ENCODE measurements at regions not wholly inside any gene's neighbourhood (a gene's known extent, or its start where the extent isn't known, plus 50 kb on each side); places are given as distances from the start of the nearest gene placed in this dataset.
"Not testable (repeated sequence)": the region's sequence is repeated elsewhere in the genome, so short reads cannot be mapped to it uniquely, and the experiment has no call there.

DNA sequence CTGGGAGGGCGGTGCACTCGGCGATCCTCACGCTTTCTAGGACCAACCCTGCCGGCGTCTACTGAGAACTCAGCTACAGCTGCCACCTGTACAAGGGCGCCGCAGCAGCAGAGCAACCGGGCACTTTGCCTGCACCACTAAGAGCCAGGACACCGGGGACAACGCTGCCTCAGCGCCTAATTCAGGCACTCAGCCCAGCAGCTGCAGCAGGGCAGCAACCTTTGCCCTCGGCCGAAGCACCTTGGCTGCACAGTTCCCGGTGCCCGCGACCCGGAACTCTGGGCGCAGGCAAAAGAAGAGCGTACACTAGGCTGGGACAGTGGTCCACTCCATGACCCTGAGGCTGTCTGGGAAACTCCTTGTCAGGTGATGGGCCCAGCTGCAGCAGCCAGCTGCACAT is 85.7 kb downstream of the POTEB3 start:
- TF ChIP-seq, protein P1, sequence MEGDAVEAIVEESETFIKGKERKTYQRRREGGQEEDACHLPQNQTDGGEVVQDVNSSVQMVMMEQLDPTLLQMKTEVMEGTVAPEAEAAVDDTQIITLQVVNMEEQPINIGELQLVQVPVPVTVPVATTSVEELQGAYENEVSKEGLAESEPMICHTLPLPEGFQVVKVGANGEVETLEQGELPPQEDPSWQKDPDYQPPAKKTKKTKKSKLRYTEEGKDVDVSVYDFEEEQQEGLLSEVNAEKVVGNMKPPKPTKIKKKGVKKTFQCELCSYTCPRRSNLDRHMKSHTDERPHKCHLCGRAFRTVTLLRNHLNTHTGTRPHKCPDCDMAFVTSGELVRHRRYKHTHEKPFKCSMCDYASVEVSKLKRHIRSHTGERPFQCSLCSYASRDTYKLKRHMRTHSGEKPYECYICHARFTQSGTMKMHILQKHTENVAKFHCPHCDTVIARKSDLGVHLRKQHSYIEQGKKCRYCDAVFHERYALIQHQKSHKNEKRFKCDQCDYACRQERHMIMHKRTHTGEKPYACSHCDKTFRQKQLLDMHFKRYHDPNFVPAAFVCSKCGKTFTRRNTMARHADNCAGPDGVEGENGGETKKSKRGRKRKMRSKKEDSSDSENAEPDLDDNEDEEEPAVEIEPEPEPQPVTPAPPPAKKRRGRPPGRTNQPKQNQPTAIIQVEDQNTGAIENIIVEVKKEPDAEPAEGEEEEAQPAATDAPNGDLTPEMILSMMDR (IDR thresholded peaks at IDR 0.05): not testable (repeated sequence)
- TF ChIP-seq EZH2phosphoT487 (IDR thresholded peaks at IDR 0.05): not testable (repeated sequence)

All from neural progenitor cell (in vitro differentiated cells).